B cell (primary cell): ENCODE measurements at regions not wholly inside any gene's neighbourhood (a gene's known extent, or its start where the extent isn't known, plus 50 kb on each side); places are given as distances from the start of the nearest gene placed in this dataset.

Source experiments
- ATAC-seq: fragments of 200-7000 bp; cut with Tn5 transposase; one replicate; pipeline ENCODE4 v1.10.0; 2021; ENCODE audit warnings: low read depth, mild to moderate bottlenecking, moderate number of reproducible peaks, moderate library complexity
- CTCF ChIA-PET: fragments of 350-600 bp; sonication (Branson Sonifier 250); formaldehyde crosslinking; loops from one replicate; lab custom pipeline; 2021; ENCODE audit warnings: antibody characterized with exemption, inconsistent platforms; lab: Charles Lee
- POLR2A ChIA-PET: fragments of 350-600 bp; sonication (Branson Sonifier 250); formaldehyde crosslinking; loops from one replicate; lab custom pipeline; 2021; ENCODE audit warnings: antibody characterized with exemption; lab: Charles Lee
- DNase-seq: peaks from one replicate; pipeline ENCODE4 v3.0.0; 2013
- H2AFZ ChIP-seq: 2 replicates; pipeline ENCODE4 v1.6.1; 2012; ENCODE audit warnings: mild to moderate bottlenecking, low read depth, low read length; ENCODE audit not compliant: insufficient read depth, poor library complexity, severe bottlenecking
- H3K27ac ChIP-seq, 2 donors: 1 replicate in 1 of 2; 2 replicates in 1 of 2; pipeline ENCODE4 v1.5.1; 2012 to 2013; ENCODE audit warnings: low read length in 2 of 2, mild to moderate bottlenecking in 2 of 2, moderate library complexity in 1 of 2
- H3K27me3 ChIP-seq, 4 experiments: fragments of 200-600 bp in 1 of 4; sonication (generic) in 1 of 4; replicated peaks in 1 of 4; 1 replicate in 2 of 4; 2 replicates in 2 of 4; pipeline versions ENCODE4 v1.6.1 to v1.7.0; 2013 to 2016; ENCODE audit warnings: low read length in 3 of 4, mild to moderate bottlenecking in 2 of 4, mixed read lengths in 1 of 4, moderate library complexity in 1 of 4; ENCODE audit not compliant: insufficient read depth in 4 of 4, control insufficient read depth in 3 of 4; ENCODE audit errors: control extremely low read depth in 1 of 4
- H3K36me3 ChIP-seq, 2 experiments: replicated peaks in 1 of 2; 1 replicate in 1 of 2; 2 replicates in 1 of 2; pipeline versions ENCODE4 v1.6.1 to v1.7.1; 2013; ENCODE audit warnings: low read length in 1 of 2; ENCODE audit not compliant: insufficient read depth in 2 of 2, control insufficient read depth in 1 of 2; ENCODE audit errors: control extremely low read depth in 1 of 2, extremely low read depth in 1 of 2
- H3K4me1 ChIP-seq, 2 donors: fragments of 200-600 bp in 1 of 2; sonication (generic) in 1 of 2; 1 replicate in 1 of 2; 2 replicates in 1 of 2; pipeline versions ENCODE4 v1.5.1 to v1.6.1; 2013 to 2017; ENCODE audit warnings: low read length in 2 of 2; ENCODE audit not compliant: control insufficient read depth in 2 of 2, insufficient read depth in 2 of 2
- H3K4me2 ChIP-seq: replicated peaks from 2 replicates; pipeline ENCODE3; 2012; ENCODE audit warnings: mild to moderate bottlenecking, low read depth, low read length; ENCODE audit not compliant: poor library complexity, severe bottlenecking
- H3K4me3 ChIP-seq, 5 experiments: fragments of 200-600 bp in 1 of 5; sonication (generic) in 1 of 5; 1 replicate in 3 of 5; 2 replicates in 2 of 5; pipeline versions ENCODE4 v1.5.1 to v1.7.0; 2011 to 2016; ENCODE audit warnings: low read length in 4 of 5, mild to moderate bottlenecking in 4 of 5, low read depth in 2 of 5, control low read depth in 1 of 5, moderate library complexity in 1 of 5; ENCODE audit not compliant: insufficient read depth in 1 of 5; ENCODE audit errors: control extremely low read depth in 1 of 5, extremely low read depth in 1 of 5
- H3K79me2 ChIP-seq: fragments of 200-600 bp; sonication (generic); one replicate; pipeline ENCODE4 v1.6.0; 2016; ENCODE audit warnings: low read length; ENCODE audit not compliant: control insufficient read depth, insufficient read depth
- H3K9ac ChIP-seq: fragments of 200-600 bp; sonication (generic); 2 replicates; pipeline ENCODE4 v1.6.1; 2017; ENCODE audit warnings: mild to moderate bottlenecking, low read length, moderate library complexity
- H3K9me3 ChIP-seq, 3 donors: one replicate each; pipeline versions ENCODE4 v1.6.1 to v1.7.1; 2013; ENCODE audit warnings: low read length in 2 of 3; ENCODE audit not compliant: control insufficient read depth in 2 of 3, insufficient read depth in 1 of 3; ENCODE audit errors: control extremely low read depth in 1 of 3
- H4K20me1 ChIP-seq: 2 replicates; pipeline ENCODE4 v1.6.0; 2012; ENCODE audit warnings: mild to moderate bottlenecking, low read length; ENCODE audit not compliant: insufficient read depth, control insufficient read depth, poor library complexity, severe bottlenecking
- H3K27ac Mint-ChIP-seq: one replicate; pipeline ENCODE4 v1.8.0; 2021; ENCODE audit warnings: mixed read lengths
- H3K27me3 Mint-ChIP-seq: one replicate; pipeline ENCODE4 v1.8.0; 2021; ENCODE audit warnings: mixed read lengths
- H3K4me1 Mint-ChIP-seq: one replicate; pipeline ENCODE4 v1.8.0; 2021; ENCODE audit warnings: mixed read lengths
- H3K4me3 Mint-ChIP-seq: one replicate; pipeline ENCODE4 v1.8.0; 2021; ENCODE audit warnings: mixed read lengths
- H3K9me3 Mint-ChIP-seq: one replicate; pipeline ENCODE4 v1.8.0; 2022; ENCODE audit warnings: mixed read lengths; ENCODE audit not compliant: insufficient read depth
- CTCF ChIP-seq: fragments of 200-600 bp; IDR thresholded peaks from one replicate; pipeline ENCODE4 v1.8.0; 2022; ENCODE audit warnings: antibody characterized with exemption, mild to moderate bottlenecking
- EZH2 ChIP-seq: IDR thresholded peaks from 2 replicates; pipeline ENCODE4 v1.6.1; 2012; ENCODE audit warnings: borderline replicate concordance, low read depth, mild to moderate bottlenecking, moderate library complexity, low read length; ENCODE audit not compliant: insufficient read depth, poor library complexity, severe bottlenecking
- WGBS: methylation state at CpG from one replicate; pipeline ENCODE4 v1.1.5; 2013; ENCODE audit warnings: missing lambda C conversion rate; ENCODE audit not compliant: insufficient coverage; 5-methylcytosine and 5-hydroxymethylcytosine counted together
- intact Hi-C: fragments of 100-400 bp; cut with micrococcal nuclease; formaldehyde crosslinking; loops from one replicate; pipeline ENCODE4 v1.10.0; 2022

- no peaks in the 10 kb centered on the region for H3K79me2 ChIP-seq
- H3K4me1 ChIP-seq = no peaks in the 10 kb centered on the region
- no peak overlapping the region for H3K4me2 ChIP-seq
- WGBS = 40% methylated on average over 1 of the region's 2 CpGs
- H2AFZ ChIP-seq = no peak overlapping the region
- Mint-ChIP-seq H3K4me1 (peaks cover 3% of the 10 kb centered on the region), H3K4me3 (no peak overlapping the region), H3K27ac (no peak overlapping the region), H3K27me3 (peaks cover 3% of the 10 kb centered on the region), H3K9me3 (peaks cover 6% of the 10 kb centered on the region)
- H3K4me3 ChIP-seq = no peak overlapping the region
- no peaks in the 10 kb centered on the region for H3K27me3 ChIP-seq
- TF ChIP-seq EZH2 (no peak), CTCF (no peak)
- ChIA-PET POLR2A (no interaction called here), CTCF (no interaction called here)
- H3K9ac ChIP-seq = no peak overlapping the region
- no peaks in the 10 kb centered on the region for H4K20me1 ChIP-seq
- DNase-seq (no peak), ATAC-seq (no peak)
- intact Hi-C loops = no loop called here
- H3K9me3 ChIP-seq = peaks cover 0 to 6% (median 4%) of the 10 kb centered on the region in 3 donors
- no peak overlapping the region for H3K27ac ChIP-seq
- H3K36me3 ChIP-seq = no peaks in the 10 kb centered on the region
These were observed 246.9 kb downstream of the CGGBP1 start for GRCh38 chr3:87811953-87812352.

- no peak overlapping the region for H3K27ac Mint-ChIP-seq
- Histone ChIP-seq H3K9me3 (peaks cover 1 to 6% (median 4%) of the 10 kb centered on the region in 3 donors), H2AFZ (no peak overlapping the region), H3K4me3 (no peak overlapping the region), H3K27ac (no peak overlapping the region), H3K4me1 (peaks cover 0 to 3% of the 10 kb centered on the region in 2 donors), H3K36me3 (no peaks in the 10 kb centered on the region), H4K20me1 (no peaks in the 10 kb centered on the region), H3K79me2 (no peaks in the 10 kb centered on the region), H3K27me3 (peaks cover 0 to 5% (median 0%) of the 10 kb centered on the region in 4 experiments), H3K9ac (no peak overlapping the region), H3K4me2 (no peak overlapping the region)
- DNase-seq (no peak), ATAC-seq (no peak)
- H3K4me1 Mint-ChIP-seq = peaks cover 15% of the 10 kb centered on the region
- H3K27me3 Mint-ChIP-seq = peaks cover 3% of the 10 kb centered on the region
- peaks cover 6% of the 10 kb centered on the region for H3K9me3 Mint-ChIP-seq
- no peak overlapping the region for H3K4me3 Mint-ChIP-seq
- POLR2A ChIA-PET = no interaction called here
- intact Hi-C loops = no loop called here
- TF ChIP-seq CTCF = no peak
- no peak for TF ChIP-seq EZH2
- CTCF ChIA-PET = no interaction called here
These were observed 248.3 kb downstream of the CGGBP1 start for GRCh38 chr3:87810452-87811016.
